SK-N-SH (cell line): ENCODE measurements at regions not wholly inside any gene's neighbourhood (a gene's known extent, or its start where the extent isn't known, plus 50 kb on each side); places are given as distances from the start of the nearest gene placed in this dataset.

Experiments
- CTCF ChIA-PET: fragments of 300-600, 350-600 bp; formaldehyde crosslinking; extraction: SDS; loops from one replicate; lab custom pipeline; 2021; lab: Yijun Ruan, JAX
- POLR2A ChIA-PET: fragments of 350-600 bp; sonication (Branson Sonifier 250); formaldehyde crosslinking; extraction: SDS; loops from one replicate; lab custom pipeline; 2020; ENCODE audit warnings: antibody characterized with exemption, inconsistent platforms; lab: Yijun Ruan, JAX
- DNase-seq: peaks from one replicate; pipeline ENCODE4 v3.0.0; 2012
- H2AFZ ChIP-seq: fragments of 200-600 bp; sonication (generic); 2 replicates; pipeline ENCODE4 v1.8.1; 2016; ENCODE audit warnings: antibody characterized with exemption, mild to moderate bottlenecking, low read depth
- H3F3A ChIP-seq: fragments of 200-600 bp; sonication (generic); replicated peaks from 2 replicates; pipeline ENCODE3; 2016; ENCODE audit warnings: antibody characterized with exemption, mild to moderate bottlenecking; ENCODE audit not compliant: insufficient read depth
- H3K27ac ChIP-seq, 2 experiments: fragments of 200-500 bp in 1 of 2; fragments of 200-600 bp in 1 of 2; sonication (Bioruptor generic) in 1 of 2; sonication (generic), shearing (Covaris generic) in 1 of 2; 2 replicates each; pipeline versions ENCODE4 v1.5.1 to v1.6.1; 2014 to 2016; ENCODE audit warnings: low read depth in 2 of 2, inconsistent platforms in 1 of 2, low read length in 1 of 2, mild to moderate bottlenecking in 1 of 2, mixed read lengths in 1 of 2
- H3K27me3 ChIP-seq: fragments of 200-600 bp; sonication (generic), shearing (Covaris generic); 2 replicates; pipeline ENCODE4 v1.6.1; 2016; ENCODE audit warnings: mixed run types; ENCODE audit not compliant: insufficient read depth
- H3K36me3 ChIP-seq, 2 experiments: fragments of 200-500 bp in 1 of 2; fragments of 200-600 bp in 1 of 2; sonication (Bioruptor generic) in 1 of 2; sonication (generic) in 1 of 2; replicated peaks in 1 of 2; 2 replicates each; pipeline versions ENCODE3 to v1.5.1; 2014 to 2016; ENCODE audit warnings: low read length in 1 of 2, mild to moderate bottlenecking in 1 of 2; ENCODE audit not compliant: insufficient read depth in 2 of 2, control insufficient read depth in 1 of 2
- H3K4me1 ChIP-seq, 2 experiments: fragments of 200-500 bp in 1 of 2; fragments of 200-600 bp in 1 of 2; sonication (Bioruptor generic) in 1 of 2; sonication (generic), shearing (Covaris generic) in 1 of 2; 2 replicates each; pipeline versions ENCODE4 v1.5.1 to v1.6.1; 2014 to 2016; ENCODE audit warnings: low read depth in 1 of 2, low read length in 1 of 2, mixed run types in 1 of 2; ENCODE audit not compliant: insufficient read depth in 2 of 2, control insufficient read depth in 1 of 2
- H3K4me2 ChIP-seq: fragments of 200-600 bp; sonication (generic), shearing (Covaris generic); 2 replicates; pipeline ENCODE4 v1.6.1; 2017; ENCODE audit warnings: mixed run types
- H3K4me3 ChIP-seq, 2 experiments: fragments of 200-500 bp in 1 of 2; fragments of 200-600 bp in 1 of 2; sonication (Bioruptor generic) in 1 of 2; sonication (generic), shearing (Covaris generic) in 1 of 2; 2 replicates each; pipeline versions ENCODE4 v1.5.1 to v1.8.1; 2014 to 2016; ENCODE audit warnings: low read depth in 2 of 2, inconsistent platforms in 1 of 2, low read length in 1 of 2, mild to moderate bottlenecking in 1 of 2, mixed read lengths in 1 of 2, moderate library complexity in 1 of 2
- H3K79me2 ChIP-seq: fragments of 200-600 bp; sonication (generic); 2 replicates; pipeline ENCODE4 v1.8.1; 2017; ENCODE audit warnings: mild to moderate bottlenecking; ENCODE audit not compliant: insufficient read depth
- H3K9ac ChIP-seq: fragments of 200-600 bp; sonication (generic); 2 replicates; pipeline ENCODE4 v1.6.1; 2017; ENCODE audit warnings: mixed run types
- H3K9me2 ChIP-seq: fragments of 200-600 bp; sonication (generic); 2 replicates; pipeline ENCODE4 v1.6.1; 2017; ENCODE audit warnings: mixed run types
- H3K9me3 ChIP-seq: fragments of 200-600 bp; sonication (generic); 2 replicates; pipeline ENCODE4 v1.6.1; 2017; ENCODE audit warnings: mixed run types, mild to moderate bottlenecking, moderate library complexity
- H4K20me1 ChIP-seq: fragments of 200-600 bp; sonication (generic); 2 replicates; pipeline ENCODE4 v1.6.1; 2017; ENCODE audit warnings: mild to moderate bottlenecking, mixed run types; ENCODE audit not compliant: insufficient read depth
- FOXJ3 ChIP-seq: sonication (generic); formaldehyde crosslinking; IDR thresholded peaks from 2 replicates; pipeline ENCODE4 v1.5.1; 2020; ENCODE audit warnings: mild to moderate bottlenecking, missing genetic modification reagents
- IRF3 ChIP-seq: fragments of 150-350 bp; IDR thresholded peaks from 2 replicates; pipeline ENCODE4 v1.6.1; 2016; ENCODE audit warnings: mild to moderate bottlenecking, low read depth, low read length
- JUND ChIP-seq: IDR thresholded peaks from 2 replicates; pipeline ENCODE4 v1.4.0; 2012
- MEF2A ChIP-seq: IDR thresholded peaks from 2 replicates; pipeline ENCODE4 v1.4.0; 2012; ENCODE audit warnings: low read depth, borderline replicate concordance
- MXI1 ChIP-seq: IDR thresholded peaks from 2 replicates; pipeline ENCODE4 v1.6.1; 2012; ENCODE audit warnings: mild to moderate bottlenecking, low read depth, low read length, improper control_type of control experiment
- NFIC ChIP-seq: IDR thresholded peaks from 2 replicates; pipeline ENCODE4 v1.4.0; 2012; ENCODE audit warnings: borderline replicate concordance
- REST ChIP-seq: IDR thresholded peaks from 2 replicates; pipeline ENCODE4 v1.6.1; 2012; ENCODE audit warnings: mild to moderate bottlenecking, low read depth, low read length, moderate library complexity
- RXRA ChIP-seq: IDR thresholded peaks from 2 replicates; pipeline ENCODE4 v1.4.0; 2012; ENCODE audit warnings: low read depth, mild to moderate bottlenecking, borderline replicate concordance
- SIN3A ChIP-seq: IDR thresholded peaks from 2 replicates; pipeline ENCODE4 v1.6.1; 2012; ENCODE audit warnings: low read depth, mild to moderate bottlenecking, low read length, moderate library complexity, borderline replicate concordance
- TAF1 ChIP-seq: IDR thresholded peaks from 2 replicates; pipeline ENCODE4 v1.6.1; 2012; ENCODE audit warnings: low read depth, mild to moderate bottlenecking, low read length, moderate library complexity, borderline replicate concordance
- TCF12 ChIP-seq: IDR thresholded peaks from 2 replicates; pipeline ENCODE4 v1.4.0; 2012
- YY1 ChIP-seq: IDR thresholded peaks from 2 replicates; pipeline ENCODE4 v1.4.0; 2012; ENCODE audit warnings: low read depth, mild to moderate bottlenecking
- whole genome bisulfite sequencing: methylation state at CpG from one replicate; pipeline ENCODE4 v1.1.6; 2017; ENCODE audit warnings: low lambda C conversion rate; 5-methylcytosine and 5-hydroxymethylcytosine counted together
- TF ChIP-seq, protein P1 (sequence below): fragments of 150-350 bp; IDR thresholded peaks from 2 replicates; pipeline ENCODE4 v1.6.1; 2017; ENCODE audit warnings: antibody characterized with exemption, low read length, low read depth, borderline replicate concordance
- TF ChIP-seq, protein P2 (sequence below): fragments of 200-600 bp; sonication (generic); IDR thresholded peaks from 2 replicates; pipeline ENCODE4 v1.6.1; 2017; ENCODE audit warnings: antibody characterized with exemption, mild to moderate bottlenecking, moderate library complexity

DNA sequence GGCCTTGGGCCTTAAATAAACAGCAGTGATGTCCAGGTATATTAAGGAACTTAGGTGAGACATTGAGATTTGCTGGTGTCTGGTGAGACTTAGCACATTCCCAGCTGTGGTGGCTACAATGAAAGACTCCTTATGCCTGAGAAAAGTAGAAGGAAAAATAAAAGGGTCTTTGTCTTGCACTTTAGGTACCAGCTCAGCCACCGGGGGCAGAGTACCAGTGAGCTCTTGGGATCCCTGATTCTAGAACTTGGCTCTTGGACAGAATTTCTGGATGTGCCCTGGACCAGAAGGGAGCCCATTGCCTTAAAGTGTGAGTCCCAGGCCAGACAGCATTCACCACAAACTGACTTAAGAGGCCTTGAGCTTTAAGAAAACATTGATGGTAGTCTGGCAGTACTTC, 1038.7 kb downstream of the SORCS3 start:
- Histone ChIP-seq H3K4me1 (no peaks in the 10 kb centered on the region), H2AFZ (no peak overlapping the region), H3K27me3 (no peaks in the 10 kb centered on the region), H3K79me2 (no peaks in the 10 kb centered on the region), H4K20me1 (no peaks in the 10 kb centered on the region), H3K9me3 (no peaks in the 10 kb centered on the region), H3K27ac (no peak overlapping the region), H3K36me3 (no peaks in the 10 kb centered on the region), H3K9ac (no peak overlapping the region), H3K4me2 (no peak overlapping the region), H3K4me3 (no peak overlapping the region), H3F3A (no peaks in the 10 kb centered on the region), H3K9me2 (no peaks in the 10 kb centered on the region)
- ChIA-PET POLR2A (no interaction called here), CTCF (interaction anchor here (1.3 to 1.5 kb wide), 2 partner anchors 9 to 11 kb away, joined by 3 to 4 read pairs; no protein-coding TSS in a partner anchor)
- TF ChIP-seq RXRA (no peak), REST (no peak), TCF12 (no peak), MEF2A (no peak), JUND (no peak), SIN3A (no peak), FOXJ3 (CRISPR knock-in tag) (no peak), IRF3 (no peak), MXI1 (no peak), NFIC (no peak), YY1 (no peak), TAF1 (no peak)
- TF ChIP-seq, protein P1, sequence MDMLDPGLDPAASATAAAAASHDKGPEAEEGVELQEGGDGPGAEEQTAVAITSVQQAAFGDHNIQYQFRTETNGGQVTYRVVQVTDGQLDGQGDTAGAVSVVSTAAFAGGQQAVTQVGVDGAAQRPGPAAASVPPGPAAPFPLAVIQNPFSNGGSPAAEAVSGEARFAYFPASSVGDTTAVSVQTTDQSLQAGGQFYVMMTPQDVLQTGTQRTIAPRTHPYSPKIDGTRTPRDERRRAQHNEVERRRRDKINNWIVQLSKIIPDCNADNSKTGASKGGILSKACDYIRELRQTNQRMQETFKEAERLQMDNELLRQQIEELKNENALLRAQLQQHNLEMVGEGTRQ: no peak
- TF ChIP-seq, protein P2, sequence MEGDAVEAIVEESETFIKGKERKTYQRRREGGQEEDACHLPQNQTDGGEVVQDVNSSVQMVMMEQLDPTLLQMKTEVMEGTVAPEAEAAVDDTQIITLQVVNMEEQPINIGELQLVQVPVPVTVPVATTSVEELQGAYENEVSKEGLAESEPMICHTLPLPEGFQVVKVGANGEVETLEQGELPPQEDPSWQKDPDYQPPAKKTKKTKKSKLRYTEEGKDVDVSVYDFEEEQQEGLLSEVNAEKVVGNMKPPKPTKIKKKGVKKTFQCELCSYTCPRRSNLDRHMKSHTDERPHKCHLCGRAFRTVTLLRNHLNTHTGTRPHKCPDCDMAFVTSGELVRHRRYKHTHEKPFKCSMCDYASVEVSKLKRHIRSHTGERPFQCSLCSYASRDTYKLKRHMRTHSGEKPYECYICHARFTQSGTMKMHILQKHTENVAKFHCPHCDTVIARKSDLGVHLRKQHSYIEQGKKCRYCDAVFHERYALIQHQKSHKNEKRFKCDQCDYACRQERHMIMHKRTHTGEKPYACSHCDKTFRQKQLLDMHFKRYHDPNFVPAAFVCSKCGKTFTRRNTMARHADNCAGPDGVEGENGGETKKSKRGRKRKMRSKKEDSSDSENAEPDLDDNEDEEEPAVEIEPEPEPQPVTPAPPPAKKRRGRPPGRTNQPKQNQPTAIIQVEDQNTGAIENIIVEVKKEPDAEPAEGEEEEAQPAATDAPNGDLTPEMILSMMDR: no peak
- no peak for DNase-seq
- WGBS: 10% methylated on average over 1 of the region's 1 CpG
